Stimulated activated CD4-positive, alpha-beta T cell treated with anti-CD3 and anti-CD28 coated beads, Interleukin-4, amount 100 ng/mL, for 4 hours (primary cell): ENCODE measurements at regions not wholly inside any gene's neighbourhood (a gene's known extent, or its start where the extent isn't known, plus 50 kb on each side); places are given as distances from the start of the nearest gene placed in this dataset.
"Not testable (repeated sequence)": the region's sequence is repeated elsewhere in the genome, so short reads cannot be mapped to it uniquely, and the experiment has no call there.

Experiments
- DNase-seq, 2 experiments: peaks; one replicate each; pipeline ENCODE4 v3.0.0-alpha.2; 2020

- no peak for DNase-seq
Measured at GRCh38 chr5:90284375-90284774, 125.2 kb downstream of the CETN3 start.

DNA sequence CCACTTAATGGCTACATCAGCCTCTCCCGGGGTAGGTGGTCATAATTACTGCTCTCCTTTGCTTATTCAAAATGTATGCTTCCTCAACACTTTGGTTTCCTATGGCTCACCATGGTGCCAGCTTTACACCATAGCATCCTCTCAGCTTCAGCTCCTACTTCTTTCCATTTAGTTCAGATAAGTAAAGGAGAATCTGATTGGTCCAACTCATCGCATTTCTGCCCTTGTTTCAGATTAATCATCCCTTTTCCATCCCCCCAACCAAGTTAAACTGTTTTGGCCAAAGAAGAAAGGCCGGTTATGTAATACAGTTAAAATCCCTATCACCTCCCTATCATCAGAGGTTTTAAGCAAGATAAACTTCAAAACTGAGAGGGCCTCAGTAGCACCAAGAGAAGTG is 130.5 kb downstream of the CETN3 start:
- no peak for DNase-seq

GRCh38 chr5:90274216-90274615 is 135.3 kb downstream of the CETN3 start:
- no peak for DNase-seq

- DNase-seq = no peak
Measured at GRCh38 chr5:90267646-90268045, 141.9 kb downstream of the CETN3 start.

- DNase-seq = no peak
Measured at GRCh38 chr5:90265545-90265857, 144.1 kb downstream of the CETN3 start.

GRCh38 chr5:90264689-90265544 is 144.6 kb downstream of the CETN3 start:
- DNase-seq = peak; percentile 16 to 23

- DNase-seq = no peak
Measured at GRCh38 chr5:90263102-90263820, 146.3 kb downstream of the CETN3 start.

DNA sequence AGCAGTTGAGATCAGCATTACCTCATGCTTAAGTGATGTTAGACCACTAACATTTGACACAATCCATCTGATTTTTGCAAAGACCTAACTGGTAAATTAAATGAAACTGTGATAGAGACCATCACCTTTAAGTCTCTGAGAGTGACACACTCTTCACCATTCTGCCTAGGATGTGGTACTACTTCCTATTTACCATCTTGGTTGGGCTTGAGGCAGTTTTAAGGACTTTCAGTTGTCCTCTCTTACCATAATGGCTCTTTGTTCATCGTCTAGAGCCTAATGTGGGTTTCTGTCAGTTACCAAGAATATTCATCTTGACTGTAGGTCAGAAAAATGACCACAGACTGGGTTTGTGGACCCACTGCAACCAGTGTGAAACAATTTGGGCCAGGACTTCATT is 158.1 kb downstream of the CETN3 start:
- DNase-seq = no peak

DNA sequence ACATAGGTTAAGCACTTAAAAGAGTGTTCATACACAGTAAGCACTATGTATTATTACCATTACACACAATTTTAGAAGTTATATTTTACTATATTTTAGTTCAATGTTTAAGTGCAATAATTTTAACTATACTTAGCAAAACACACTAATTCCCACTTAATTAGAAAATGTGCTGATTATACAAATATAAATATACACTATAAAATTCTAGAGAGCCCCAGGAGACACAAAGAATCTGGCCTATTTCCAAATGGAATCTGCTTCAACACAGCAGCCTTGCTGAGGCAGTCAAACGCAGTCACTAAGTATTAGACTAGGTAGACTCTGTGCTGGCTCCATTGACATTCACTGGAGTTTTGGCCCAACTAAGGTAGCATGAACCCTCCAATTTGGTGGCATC is 160.9 kb downstream of the CETN3 start:
- DNase-seq = no peak

DNA sequence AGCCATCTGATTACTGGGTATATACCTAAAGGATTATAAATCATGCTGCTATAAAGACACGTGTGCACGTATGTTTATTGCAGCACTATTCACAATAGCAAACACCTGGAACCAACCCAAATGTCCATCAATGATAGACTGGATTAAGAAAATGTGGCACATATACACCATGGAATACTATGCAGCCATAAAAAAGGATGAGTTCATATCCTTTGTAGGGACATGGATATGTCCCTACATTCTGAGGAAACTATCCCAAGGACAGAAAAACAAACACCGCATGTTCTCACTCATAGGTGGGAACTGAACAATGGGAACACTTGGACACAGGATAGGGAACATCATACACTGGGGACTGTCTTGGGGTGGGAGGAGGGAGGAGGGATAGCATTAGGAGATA is 165.7 kb downstream of the CETN3 start:
- not testable (repeated sequence) for DNase-seq

- DNase-seq = no peak
Measured at GRCh38 chr5:90233476-90233875, 176.1 kb downstream of the CETN3 start.

- DNase-seq = no peak
Measured at GRCh38 chr5:90231688-90232087, 177.9 kb downstream of the CETN3 start.

DNA sequence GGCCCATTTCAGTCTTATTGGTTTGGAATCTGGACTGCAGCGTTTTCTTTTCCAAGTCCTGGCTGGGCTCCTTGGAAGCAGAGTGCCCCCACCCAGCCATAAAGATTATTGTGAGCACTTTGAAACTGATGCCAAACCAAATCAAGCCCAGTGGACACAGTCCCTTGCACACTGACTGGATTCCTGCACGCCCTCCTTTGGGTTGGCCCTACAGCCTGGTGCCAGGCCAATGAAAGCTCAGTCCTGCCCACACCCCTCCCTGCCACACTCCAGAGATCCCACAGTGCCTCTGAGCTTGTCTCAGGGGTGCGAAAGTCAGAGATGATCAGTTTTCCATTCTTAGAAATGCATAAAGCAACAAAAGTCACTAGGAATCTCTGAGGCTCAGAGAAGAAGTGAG is 181.9 kb downstream of the CETN3 start:
- DNase-seq = no peak

GRCh38 chr5:90226433-90227099 is 183.0 kb downstream of the CETN3 start:
- no peak for DNase-seq

DNA sequence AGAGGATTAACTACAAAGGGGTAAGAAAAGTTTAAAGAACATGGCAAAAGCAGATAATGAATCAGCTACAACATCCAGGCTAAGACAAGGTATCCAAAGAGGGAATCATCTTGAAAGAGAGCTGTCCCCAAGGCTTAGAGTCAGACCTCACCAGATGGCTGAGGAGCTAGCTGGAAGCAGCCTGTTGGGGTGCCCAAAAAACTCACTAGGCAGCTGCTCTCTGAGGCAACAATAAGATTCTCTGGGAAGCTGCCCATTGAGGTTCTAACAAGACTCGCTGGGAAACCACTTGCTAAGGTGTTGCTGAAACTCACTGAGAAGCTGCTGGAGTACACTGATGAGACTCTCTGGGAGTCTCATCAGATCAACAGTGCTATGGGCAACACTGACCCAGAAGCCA is 185.2 kb downstream of the CETN3 start:
- no peak for DNase-seq

- DNase-seq = no peak
Measured at GRCh38 chr5:90223756-90224155, 185.8 kb downstream of the CETN3 start.

GRCh38 chr5:90221951-90222350 is 187.6 kb downstream of the CETN3 start:
- no peak for DNase-seq

DNA sequence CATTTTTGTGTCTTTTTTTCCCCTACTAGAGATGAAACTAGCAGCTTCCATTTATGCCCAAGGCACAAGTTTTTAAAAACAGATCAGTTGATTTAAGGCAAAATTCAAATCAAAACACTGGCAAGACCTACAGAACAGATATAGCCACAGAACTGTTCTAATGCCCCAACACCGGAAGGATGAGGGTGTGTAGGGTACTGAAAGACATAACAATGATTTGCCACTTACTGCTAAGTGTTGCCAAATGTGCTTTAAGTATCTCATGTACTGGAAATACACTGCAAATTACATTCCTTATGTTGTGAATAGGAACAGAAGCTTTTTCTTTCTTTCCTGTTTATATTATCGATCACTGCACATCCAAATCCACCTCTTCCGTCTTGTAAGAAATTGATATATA is 189.0 kb downstream of the CETN3 start:
- DNase-seq = no peak

DNA sequence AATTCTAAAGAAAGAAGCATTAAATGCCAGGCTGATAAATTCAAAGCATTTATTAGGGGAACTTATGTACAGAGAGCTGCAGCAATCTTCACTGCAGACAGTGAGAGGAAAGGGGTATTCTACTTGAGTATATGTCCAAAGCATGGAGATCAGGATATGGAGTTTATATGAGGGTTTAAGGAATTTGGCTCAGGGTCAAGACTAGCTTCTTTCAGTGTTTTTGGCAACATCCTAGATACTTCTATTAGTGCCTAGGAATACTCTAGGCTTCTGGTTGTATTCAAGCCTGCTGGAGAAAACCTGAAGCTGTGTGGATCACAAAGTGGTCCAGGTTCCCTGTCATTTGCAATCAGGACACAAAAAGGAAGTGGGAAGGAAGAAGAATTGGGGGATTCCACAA is 194.6 kb downstream of the CETN3 start:
- no peak for DNase-seq

DNA sequence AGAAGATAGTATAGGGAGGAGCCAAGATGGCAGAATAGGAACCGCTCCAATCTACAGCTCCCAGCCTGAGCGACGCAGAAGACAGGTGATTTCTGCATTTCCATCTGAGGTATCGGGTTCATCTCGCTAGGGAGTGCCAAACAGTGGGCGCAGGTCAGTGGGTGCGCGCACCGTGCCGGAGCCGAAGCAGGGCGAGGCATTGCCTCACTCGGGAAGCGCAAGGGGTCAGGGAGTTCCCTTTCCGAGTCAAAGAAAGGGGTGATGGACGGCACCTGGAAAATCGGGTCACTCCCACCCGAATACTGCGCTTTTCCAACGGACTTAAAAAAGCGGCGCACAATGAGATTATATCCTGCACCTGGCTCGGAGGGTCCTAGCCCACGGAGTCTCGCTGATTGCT is 201.2 kb downstream of the CETN3 start:
- not testable (repeated sequence) for DNase-seq

DNA sequence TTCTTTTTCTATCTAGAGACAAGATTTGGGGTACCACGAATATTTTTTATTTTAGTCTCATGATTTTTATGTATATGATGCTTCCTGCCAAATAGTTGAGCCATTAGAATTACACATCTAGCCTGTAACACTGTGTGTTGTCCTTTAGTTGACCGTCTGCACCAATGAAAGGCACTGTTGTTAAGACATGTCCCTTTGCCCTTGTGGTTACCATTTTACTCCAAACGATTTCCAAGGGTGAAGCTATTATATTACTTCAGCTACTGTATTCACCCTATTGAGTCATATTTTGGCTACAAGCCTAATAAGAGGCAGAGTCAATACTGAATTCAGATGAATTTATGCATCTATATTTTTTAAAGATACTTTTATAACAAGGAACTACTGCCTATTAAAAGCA is 207.6 kb downstream of the CETN3 start:
- no peak for DNase-seq

GRCh38 chr5:90193185-90193822 is 216.3 kb downstream of the CETN3 start:
- no peak for DNase-seq

- no peak for DNase-seq
Measured at GRCh38 chr5:90191352-90192045, 218.1 kb downstream of the CETN3 start.
